HepG2 (cell line): ENCODE measurements at regions not wholly inside any gene's neighbourhood (a gene's known extent, or its start where the extent isn't known, plus 50 kb on each side); places are given as distances from the start of the nearest gene placed in this dataset.

Source experiments
- IKZF4 ChIP-seq: sonication (generic); formaldehyde crosslinking; IDR thresholded peaks from 2 replicates; pipeline ENCODE4 v1.5.1; 2020; ENCODE audit warnings: borderline replicate concordance, mild to moderate bottlenecking, low read depth, missing genetic modification reagents; ENCODE audit errors: not compliant biosample characterization
- JUND ChIP-seq: sonication (generic); formaldehyde crosslinking; IDR thresholded peaks from 2 replicates; pipeline ENCODE4 v1.8.0; 2022; ENCODE audit warnings: mild to moderate bottlenecking, missing genetic modification reagents
- PRDM15 ChIP-seq: sonication (generic); formaldehyde crosslinking; IDR thresholded peaks from 2 replicates; pipeline ENCODE4 v1.4.0; 2020; ENCODE audit warnings: missing genetic modification reagents
- SIN3A ChIP-seq: IDR thresholded peaks from 2 replicates; pipeline ENCODE4 v1.6.1; 2011; ENCODE audit warnings: low read depth, mild to moderate bottlenecking, control low read depth, low read length, borderline replicate concordance
- ZBTB3 ChIP-seq: sonication (generic); formaldehyde crosslinking; IDR thresholded peaks from 2 replicates; pipeline ENCODE4 v1.4.0; 2020; ENCODE audit warnings: low read depth, mild to moderate bottlenecking, moderate library complexity, missing genetic modification reagents, borderline replicate concordance
- ZNF292 ChIP-seq: sonication (generic); formaldehyde crosslinking; IDR thresholded peaks from 2 replicates; pipeline ENCODE4 v1.8.1; 2022; ENCODE audit warnings: mild to moderate bottlenecking, low read depth, missing genetic modification reagents, borderline replicate concordance
- ZNF343 ChIP-seq: sonication (generic); formaldehyde crosslinking; IDR thresholded peaks from 2 replicates; pipeline ENCODE4 v1.4.0; 2020; ENCODE audit warnings: mild to moderate bottlenecking, missing genetic modification reagents
- ZNF546 ChIP-seq: sonication (generic); formaldehyde crosslinking; conservative IDR thresholded peaks from 2 replicates; pipeline ENCODE4 v1.8.1; 2023; ENCODE audit warnings: mild to moderate bottlenecking, missing genetic modification reagents
- ZNF777 ChIP-seq: sonication (generic); formaldehyde crosslinking; IDR thresholded peaks from 2 replicates; pipeline ENCODE4 v1.4.0; 2020; ENCODE audit warnings: missing genetic modification reagents
- ZSCAN21 ChIP-seq: sonication (generic); formaldehyde crosslinking; IDR thresholded peaks from 2 replicates; pipeline ENCODE4 v1.8.0; 2022; ENCODE audit warnings: mild to moderate bottlenecking, missing genetic modification reagents, moderate library complexity, borderline replicate concordance
- TF ChIP-seq, protein P1 (sequence below): sonication (generic); formaldehyde crosslinking; IDR thresholded peaks from 2 replicates; pipeline ENCODE4 v1.8.1; 2023; ENCODE audit warnings: mild to moderate bottlenecking, missing genetic modification reagents
- TF ChIP-seq, protein P2 (sequence below): sonication (generic); formaldehyde crosslinking; IDR thresholded peaks from 2 replicates; pipeline ENCODE4 v1.5.1; 2020; ENCODE audit warnings: missing genetic modification reagents, mild to moderate bottlenecking, borderline replicate concordance

DNA sequence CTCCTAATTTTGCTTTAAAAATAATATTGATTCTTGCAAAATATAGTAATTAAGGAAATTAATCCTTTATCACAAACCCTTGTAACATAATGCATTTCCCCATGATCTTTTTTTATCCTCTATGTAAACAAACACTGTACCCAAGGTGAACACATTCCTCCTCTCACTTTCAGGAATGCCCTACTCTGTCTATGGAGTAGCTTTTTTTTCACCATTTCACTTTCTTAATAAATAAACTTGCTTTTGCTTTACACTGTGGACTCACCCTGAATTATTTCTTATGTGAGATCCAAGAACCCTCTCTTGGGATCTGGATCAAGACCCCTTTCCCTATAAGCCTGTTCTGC lies 90.5 kb upstream of the LRRN1 start (continued):
- no peak for TF ChIP-seq PRDM15 (CRISPR knock-in tag)
- TF ChIP-seq, protein P1, sequence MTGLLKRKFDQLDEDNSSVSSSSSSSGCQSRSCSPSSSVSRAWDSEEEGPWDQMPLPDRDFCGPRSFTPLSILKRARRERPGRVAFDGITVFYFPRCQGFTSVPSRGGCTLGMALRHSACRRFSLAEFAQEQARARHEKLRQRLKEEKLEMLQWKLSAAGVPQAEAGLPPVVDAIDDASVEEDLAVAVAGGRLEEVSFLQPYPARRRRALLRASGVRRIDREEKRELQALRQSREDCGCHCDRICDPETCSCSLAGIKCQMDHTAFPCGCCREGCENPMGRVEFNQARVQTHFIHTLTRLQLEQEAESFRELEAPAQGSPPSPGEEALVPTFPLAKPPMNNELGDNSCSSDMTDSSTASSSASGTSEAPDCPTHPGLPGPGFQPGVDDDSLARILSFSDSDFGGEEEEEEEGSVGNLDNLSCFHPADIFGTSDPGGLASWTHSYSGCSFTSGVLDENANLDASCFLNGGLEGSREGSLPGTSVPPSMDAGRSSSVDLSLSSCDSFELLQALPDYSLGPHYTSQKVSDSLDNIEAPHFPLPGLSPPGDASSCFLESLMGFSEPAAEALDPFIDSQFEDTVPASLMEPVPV = no peak
- no peak for TF ChIP-seq IKZF4
- no peak for TF ChIP-seq SIN3A
- TF ChIP-seq ZNF343 (CRISPR knock-in tag) = no peak
- TF ChIP-seq ZSCAN21 = no peak
- TF ChIP-seq ZNF292 = no peak
- no peak for TF ChIP-seq ZNF777 (CRISPR knock-in tag)
- TF ChIP-seq ZNF546 = no peak
- no peak for TF ChIP-seq JUND
- TF ChIP-seq, protein P2, sequence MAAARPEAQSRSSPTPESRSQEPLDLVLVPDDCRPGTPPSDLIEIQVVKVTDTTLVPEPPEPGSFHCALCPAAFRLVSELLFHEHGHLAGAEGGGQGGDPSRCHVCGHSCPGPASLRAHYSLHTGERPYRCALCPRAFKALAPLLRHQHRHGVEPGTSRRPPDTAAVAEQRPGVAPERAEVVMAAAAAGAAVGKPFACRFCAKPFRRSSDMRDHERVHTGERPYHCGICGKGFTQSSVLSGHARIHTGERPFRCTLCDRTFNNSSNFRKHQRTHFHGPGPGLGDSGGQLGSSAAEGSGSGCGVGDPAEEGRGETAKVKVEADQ (CRISPR knock-in tag) = no peak
- TF ChIP-seq ZBTB3 (CRISPR knock-in tag) = no peak
